HG02981 (cell line): ENCODE measurements at regions not wholly inside any gene's neighbourhood (a gene's known extent, or its start where the extent isn't known, plus 50 kb on each side); places are given as distances from the start of the nearest gene placed in this dataset.
"Not testable (repeated sequence)": the region's sequence is repeated elsewhere in the genome, so short reads cannot be mapped to it uniquely, and the experiment has no call there.

Source experiments
- ATAC-seq: cut with Tn5 transposase; IDR thresholded peaks from one replicate; pipeline ENCODE4 v1.9.1; 2021; ENCODE audit warnings: mild to moderate bottlenecking, moderate library complexity; ENCODE audit not compliant: unreplicated experiment

DNA sequence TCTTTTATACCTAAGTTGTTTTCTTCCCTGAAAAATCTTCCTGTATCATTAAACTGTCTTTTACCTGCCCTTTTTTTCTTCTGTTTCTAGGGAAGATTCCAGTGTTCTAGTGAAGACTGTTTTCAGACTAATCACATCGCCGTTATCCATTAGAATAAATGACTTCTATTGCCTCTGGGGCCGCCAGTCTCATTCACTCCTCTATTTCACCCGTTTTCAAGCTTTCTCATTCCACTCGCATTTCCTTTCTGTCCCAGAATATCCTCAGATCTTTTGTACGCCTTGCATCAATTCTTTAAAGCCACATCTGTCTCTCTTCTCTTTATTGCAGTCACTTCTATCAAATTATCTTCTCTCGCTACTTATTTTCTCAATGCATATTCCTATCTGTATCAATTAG, 1035.6 kb upstream of the MIR17HG start:
- no peak for ATAC-seq

GRCh38 chr13:90315061-90315460, 1032.4 kb upstream of the MIR17HG start:
- ATAC-seq: no peak

DNA sequence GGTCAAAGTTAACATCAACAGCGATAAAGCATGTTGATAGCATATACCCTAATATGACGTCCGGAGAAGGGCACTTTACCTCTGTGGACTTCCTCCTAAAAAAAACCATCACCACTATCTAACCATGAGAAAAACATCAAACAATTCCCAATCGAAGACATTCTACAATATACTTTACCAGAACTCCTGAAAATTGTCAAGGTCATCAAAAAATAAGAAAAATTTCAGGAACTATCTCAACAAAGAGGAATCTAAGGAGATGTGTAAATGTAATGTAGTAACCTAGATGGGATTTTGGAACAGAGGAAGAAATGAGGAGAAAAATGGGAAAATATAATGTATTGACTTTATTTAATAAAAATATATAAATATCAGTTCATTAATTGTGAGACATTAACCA, 1026.8 kb upstream of the MIR17HG start:
- no peak for ATAC-seq

DNA sequence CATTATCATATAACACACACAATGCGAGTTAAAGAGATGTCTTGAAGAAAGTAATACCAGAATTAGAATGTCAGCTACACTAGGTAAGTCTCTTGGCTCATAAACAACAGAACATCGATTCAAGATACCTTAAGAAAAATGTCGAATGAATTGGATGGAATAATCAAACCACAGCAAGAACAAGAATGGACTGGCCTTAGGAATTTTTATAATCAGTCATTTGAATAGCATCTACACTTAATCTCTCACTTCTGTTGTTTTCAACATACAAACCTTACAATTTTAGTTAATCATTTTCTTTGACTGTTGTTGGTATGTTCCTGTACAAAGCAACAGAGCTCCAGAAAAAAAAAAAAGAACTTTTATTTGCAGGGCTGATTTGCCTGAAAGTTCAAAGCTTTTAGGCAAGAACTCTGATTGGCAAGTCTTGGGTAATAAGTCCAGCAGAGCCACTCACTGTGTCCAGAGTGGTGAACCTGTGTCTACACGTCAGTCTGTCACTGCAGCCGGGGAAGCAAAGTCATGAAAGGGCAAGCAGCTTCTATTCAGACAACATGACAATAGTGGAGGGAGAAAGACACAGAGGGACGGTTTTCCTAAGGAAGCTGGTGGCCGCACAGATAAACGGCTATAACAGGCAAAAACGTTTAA, 1026.1 kb upstream of the MIR17HG start:
- no peak for ATAC-seq

- ATAC-seq: no peak
Observed at GRCh38 chr13:90329641-90330040, 1017.8 kb upstream of the MIR17HG start.

DNA sequence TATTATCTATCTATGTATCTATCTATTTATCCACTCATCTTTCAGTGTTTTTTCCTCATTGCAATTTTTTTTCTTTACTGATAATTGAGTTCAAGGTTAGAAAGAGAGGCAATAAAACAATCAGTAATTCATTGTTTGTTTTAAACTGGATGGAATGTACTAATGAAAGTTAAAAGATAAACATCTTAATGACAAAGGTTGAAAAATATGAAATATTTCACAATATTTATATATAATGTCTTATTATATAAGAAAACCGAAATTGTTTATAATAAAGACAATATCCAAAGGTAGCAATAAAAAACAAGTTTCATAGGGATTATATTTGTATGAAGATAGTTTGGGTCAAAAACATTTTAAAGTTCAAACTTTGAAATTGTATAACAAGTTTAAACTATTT, 1015.5 kb upstream of the MIR17HG start:
- ATAC-seq: no peak

DNA sequence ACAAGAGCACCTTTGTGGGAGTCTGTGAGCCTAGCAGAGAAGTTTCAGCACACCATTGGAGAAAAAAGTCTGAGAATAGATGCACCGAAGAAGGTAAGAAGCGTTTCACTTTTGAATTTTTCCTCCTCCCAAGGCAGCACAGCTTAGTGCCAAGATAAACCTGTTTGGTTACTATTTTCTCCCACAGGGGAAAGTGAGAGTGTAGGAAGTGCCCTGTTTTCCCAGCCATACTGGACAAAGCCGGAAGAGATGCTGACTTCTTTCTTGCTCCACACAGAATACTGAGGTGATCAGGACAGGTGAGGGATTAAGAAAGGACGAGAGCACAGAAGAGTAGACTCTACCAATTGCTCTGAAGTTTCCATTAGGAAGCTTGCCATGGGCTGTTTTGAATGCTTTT, 1011.0 kb upstream of the MIR17HG start:
- no peak for ATAC-seq

DNA sequence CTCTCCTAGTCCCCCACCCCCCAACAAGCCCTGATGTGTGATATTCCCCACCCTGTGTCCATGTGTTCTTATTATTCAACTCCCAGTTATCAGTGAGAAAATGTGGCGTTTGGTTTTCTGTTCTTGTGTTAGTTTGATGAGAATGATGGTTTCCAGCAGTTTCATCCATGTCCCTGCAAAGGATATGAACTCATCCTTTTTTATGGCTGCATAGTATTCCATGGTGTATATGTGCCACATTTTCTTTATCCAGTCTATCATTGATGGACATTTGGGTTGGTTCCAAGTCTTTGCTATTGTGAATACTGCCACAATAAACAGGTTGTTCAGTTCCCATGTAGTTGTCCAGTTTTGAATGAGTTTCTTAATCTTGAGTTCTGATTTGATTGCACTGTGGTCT, 1006.1 kb upstream of the MIR17HG start:
- ATAC-seq: not testable (repeated sequence)

DNA sequence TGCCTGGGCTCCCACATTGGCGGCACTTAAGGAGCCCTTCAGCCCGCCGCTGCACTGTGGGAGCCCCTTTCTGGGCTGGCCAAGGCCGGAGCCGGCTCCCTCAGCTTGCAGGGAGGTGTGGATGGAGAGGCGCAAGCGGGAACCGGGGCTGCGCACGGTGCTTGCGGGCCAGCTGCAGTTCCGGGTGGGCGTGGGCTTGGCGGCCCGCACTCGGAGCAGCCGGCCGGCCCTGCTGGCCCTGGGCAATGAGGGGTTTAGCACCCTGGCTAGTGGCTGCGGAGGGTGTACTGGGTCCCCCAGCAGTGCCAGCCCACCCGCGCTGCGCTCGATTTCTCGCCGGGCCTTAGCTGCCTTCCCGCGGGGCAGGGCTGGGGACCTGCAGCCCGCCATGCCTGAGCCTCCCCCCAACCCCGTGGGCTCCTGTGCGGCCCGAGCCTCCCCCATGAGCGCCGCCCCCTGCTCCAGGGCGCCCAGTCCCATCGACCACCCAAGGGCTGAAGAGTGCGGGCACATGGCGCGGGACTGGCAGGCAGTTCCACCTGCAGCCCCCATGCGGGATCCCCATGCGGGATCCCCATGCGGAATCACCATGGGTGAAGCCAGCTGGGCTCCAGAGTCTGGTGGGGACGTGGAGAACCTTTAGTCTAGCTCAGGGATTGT, 998.9 kb upstream of the MIR17HG start:
- ATAC-seq: not testable (repeated sequence)

DNA sequence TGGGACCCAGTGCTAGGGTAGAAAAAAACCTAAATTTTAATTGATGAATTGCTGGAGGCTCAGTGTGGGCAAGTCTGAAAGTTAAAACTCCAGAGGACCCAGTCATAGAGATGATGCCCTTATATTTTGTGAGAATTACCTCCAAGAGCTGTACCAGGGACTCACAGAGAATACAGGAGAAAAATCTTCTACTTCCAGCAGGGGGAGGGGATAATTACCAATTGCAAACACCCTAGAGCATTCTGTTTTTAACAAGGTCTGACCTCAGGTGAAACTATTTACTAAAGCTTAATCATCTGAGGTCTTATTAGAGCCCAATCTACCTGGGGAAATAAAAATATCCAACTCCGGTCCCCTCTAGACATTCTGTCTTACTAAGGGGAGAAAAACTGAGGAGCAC, 994.7 kb upstream of the MIR17HG start:
- ATAC-seq: no peak

GRCh38 chr13:90355162-90355751, 992.2 kb upstream of the MIR17HG start:
- ATAC-seq: no peak

- ATAC-seq: no peak
Observed at GRCh38 chr13:90360785-90361184, 986.7 kb upstream of the MIR17HG start.

DNA sequence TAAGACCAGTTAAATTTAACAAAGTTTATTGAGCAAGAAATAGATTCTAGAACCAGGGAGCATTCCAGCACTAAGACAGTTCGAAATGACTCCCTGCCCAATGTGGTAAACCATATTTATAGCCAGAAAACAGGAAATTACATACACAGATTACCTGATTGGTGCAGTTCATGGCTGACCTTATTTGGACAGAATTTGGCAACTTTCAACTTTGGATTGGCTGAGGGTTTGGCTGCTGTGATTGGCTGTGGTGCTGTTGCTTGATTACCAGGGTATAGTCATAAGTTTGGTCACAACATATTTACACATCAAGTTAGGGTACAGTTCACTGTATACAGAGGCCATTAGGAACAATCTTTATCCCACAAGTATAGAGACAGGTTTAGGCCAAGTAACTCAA, 984.8 kb upstream of the MIR17HG start:
- no peak for ATAC-seq

DNA sequence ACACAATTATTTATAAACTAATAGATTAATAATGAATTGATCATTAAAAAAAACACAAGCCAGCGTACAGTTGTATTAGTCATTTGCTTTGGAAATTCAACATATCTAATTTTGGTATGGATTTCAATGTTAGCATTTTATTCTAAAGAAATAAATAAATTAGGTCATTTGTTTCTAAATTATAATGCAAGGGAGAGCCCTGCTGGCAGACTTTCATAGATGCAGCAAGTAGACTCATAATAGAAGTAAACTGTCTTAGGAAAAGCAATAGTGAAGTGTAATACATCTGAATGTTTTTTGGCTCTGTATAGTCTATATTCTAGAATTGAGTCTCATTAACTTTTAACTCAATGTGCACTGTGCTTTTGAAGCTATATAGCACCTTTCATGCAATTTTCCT, 982.4 kb upstream of the MIR17HG start:
- no peak for ATAC-seq

DNA sequence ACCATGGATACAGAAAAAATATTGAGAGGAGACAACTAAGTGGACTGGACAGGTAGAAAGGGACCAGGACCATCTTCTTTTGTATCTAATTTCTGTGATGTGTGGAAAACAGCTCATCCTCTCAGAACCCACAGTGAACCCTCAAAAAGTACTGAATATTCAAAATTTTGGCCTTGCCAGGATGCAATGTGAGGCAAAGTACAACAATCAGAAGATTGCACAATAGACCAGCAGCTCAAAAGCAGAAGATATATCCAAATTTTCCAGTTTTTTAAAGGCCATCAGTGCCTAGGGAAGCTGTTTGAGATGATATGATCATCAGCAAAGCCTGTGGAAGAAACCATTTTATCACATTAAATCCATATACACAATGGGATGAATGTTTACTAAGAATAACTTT, 973.3 kb upstream of the MIR17HG start:
- ATAC-seq: no peak

DNA sequence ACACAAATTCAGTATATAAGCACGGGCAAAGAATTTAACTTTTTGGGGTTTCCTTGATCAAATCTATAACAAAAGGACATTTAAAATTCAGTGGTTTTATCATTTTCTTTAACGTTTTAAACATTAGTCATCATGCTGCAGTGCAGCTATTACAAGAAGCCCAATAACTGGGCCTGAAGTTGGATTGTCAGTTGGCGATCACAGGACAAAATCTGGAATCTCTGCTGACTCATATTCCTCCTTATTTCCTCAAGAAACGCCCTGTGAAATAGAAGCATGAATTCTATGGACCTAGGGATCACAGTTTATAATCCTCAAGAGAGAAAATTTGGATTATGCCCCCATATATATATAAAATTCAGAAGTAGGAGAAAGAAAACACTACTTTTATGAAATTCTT, 971.6 kb upstream of the MIR17HG start:
- no peak for ATAC-seq

GRCh38 chr13:90382425-90382824, 965.1 kb upstream of the MIR17HG start:
- ATAC-seq: no peak

DNA sequence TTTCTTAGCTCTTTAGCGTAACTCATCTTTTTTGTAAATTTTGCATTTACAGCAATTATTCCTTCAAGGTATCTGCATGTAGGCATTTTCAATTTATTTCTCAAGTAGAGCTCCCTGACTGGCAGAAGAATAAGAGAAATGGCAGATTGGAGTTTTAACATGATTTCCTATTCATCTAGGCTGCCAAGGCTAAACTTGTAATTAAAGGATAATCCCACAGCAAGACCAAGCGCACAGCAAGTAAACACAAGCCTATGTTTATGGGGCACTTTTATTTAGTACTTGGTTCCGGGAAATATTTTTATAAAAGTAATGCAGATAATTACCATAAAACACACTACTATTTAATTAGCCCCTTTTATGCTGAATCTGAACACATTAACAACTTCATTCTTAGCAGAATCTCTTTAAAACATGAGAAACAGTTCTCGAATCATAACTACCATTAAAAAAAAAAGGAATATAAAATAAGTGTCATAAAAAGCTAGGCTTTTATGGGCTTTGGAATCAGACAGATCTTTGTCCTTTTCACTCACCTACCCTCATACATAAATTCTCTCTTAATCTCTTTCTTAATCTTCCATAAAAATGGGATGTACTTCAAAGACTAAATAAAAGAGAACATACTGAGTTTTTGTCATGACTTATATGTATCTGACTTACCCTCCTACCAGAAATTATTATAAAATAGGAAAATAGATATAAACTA, 961.6 kb upstream of the MIR17HG start:
- ATAC-seq: no peak

DNA sequence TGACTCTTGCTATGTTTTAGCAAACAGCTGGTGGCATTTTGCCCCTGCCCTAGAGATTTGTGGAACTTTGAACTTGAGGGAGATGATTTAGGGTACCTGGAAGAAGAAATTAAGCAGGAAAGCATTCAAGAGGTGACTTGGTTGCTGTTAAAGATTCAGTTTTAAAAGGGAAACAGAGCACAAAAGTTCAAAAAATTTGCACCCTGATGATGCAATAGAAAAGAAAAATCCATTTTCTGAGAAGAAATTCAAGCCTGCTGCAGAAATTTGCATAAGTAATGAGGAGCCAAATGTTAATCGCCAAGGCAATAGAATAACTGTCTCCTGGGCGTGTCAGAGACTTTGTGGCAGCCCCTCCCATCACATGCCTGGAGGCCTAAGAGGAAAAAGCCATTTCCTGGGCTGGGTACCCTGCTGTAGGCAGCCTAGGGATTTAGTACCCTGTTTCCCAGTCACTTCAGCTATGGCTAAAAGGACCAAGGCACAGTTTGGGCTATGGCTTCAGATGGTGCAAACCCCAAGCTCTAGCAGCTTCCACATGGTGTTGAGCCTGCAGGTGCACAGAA, 958.5 kb upstream of the MIR17HG start:
- ATAC-seq: no peak

- ATAC-seq: no peak
Observed at GRCh38 chr13:90389537-90389936, 958.0 kb upstream of the MIR17HG start.

- no peak for ATAC-seq
Observed at GRCh38 chr13:90393408-90393807, 954.1 kb upstream of the MIR17HG start.

DNA sequence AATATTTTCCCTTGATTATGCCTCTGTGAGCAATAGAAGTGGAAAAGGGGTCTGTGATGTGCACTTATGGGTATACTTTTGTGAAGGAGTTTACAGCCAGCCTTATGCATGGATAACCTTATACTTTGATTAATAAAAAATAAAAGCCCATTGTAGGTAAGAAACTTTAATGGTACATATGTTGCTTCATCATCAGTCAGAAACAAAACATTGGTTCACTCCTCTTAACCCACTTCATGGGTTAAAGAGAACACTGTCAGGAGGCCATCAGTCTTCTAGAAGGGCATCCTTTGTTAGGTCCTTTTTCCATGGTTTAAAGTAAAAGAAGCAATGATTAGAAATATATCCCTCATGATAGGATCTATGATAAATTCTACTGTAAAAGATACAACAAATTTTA, 952.1 kb upstream of the MIR17HG start:
- ATAC-seq: no peak
